Ovary (tissue), 3 donors: ENCODE measurements at regions not wholly inside any gene's neighbourhood (a gene's known extent, or its start where the extent isn't known, plus 50 kb on each side); places are given as distances from the start of the nearest gene placed in this dataset.

Experiments
- CTCF ChIP-seq, 3 donors: fragments of 450-650 bp in 2 of 3; fragments of 200-600 bp in 1 of 3; IDR thresholded peaks; one replicate each; pipeline versions ENCODE4 v1.5.1 to v1.8.0; 2016 to 2022; ENCODE audit warnings: antibody characterized with exemption in 3 of 3, mild to moderate bottlenecking in 1 of 3
- EP300 ChIP-seq: sonication (generic); formaldehyde crosslinking; IDR thresholded peaks from one replicate; pipeline ENCODE4 v1.6.1; 2017; ENCODE audit warnings: antibody characterized with exemption
- POLR2A ChIP-seq: fragments of 450-650 bp; IDR thresholded peaks from one replicate; pipeline ENCODE4 v1.6.1; 2017; ENCODE audit warnings: antibody characterized with exemption, mild to moderate bottlenecking, moderate library complexity
- donor health status: DM: no; HTN: no; CAD: no.

DNA sequence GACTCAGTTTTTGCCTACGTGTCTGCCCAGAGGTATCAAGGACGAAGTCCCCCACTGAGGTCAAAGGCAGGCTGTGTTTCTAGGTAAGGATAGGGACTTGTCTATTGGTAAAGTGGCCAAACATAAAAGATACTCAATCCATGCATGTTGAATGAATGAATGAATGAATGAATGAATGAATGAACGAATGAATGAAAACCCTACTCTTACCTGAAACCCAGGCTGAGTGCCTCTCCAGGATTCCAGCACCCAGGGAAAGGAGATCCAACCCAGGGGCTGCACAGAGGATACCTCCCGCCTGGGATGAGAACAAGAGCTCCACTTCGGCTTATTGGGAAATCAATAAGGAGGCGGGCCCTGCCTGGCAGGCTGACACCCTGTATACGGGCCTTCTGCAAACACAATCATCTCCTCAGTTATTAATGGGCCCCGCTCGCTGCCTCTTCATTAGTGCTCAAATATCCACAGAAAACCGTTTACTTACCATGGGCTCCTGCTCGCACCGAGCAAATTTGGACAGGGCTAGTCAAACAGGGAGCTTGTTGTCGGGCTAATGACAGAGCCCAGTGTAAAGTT lies 177.4 kb downstream of the BUD13 start:
- TF ChIP-seq CTCF (IDR thresholded peaks at IDR 0.05) (no peak), POLR2A (no peak), EP300 (no peak)
